OCI-LY3 (cell line): ENCODE measurements at regions not wholly inside any gene's neighbourhood (a gene's known extent, or its start where the extent isn't known, plus 50 kb on each side); places are given as distances from the start of the nearest gene placed in this dataset.

ENCODE experiments used
- EZH2phosphoT487 ChIP-seq: fragments of 200-600 bp; shearing (Covaris generic); IDR thresholded peaks from 2 replicates; pipeline ENCODE4 v1.6.1; 2018; ENCODE audit warnings: antibody characterized with exemption, mixed run types, low read depth
- TF ChIP-seq, protein P1 (sequence below): fragments of 200-600, 300-600 bp; sonication (generic); IDR thresholded peaks from 2 replicates; pipeline ENCODE4 v1.5.1; 2014; ENCODE audit warnings: antibody characterized with exemption, low read length, low read depth

DNA sequence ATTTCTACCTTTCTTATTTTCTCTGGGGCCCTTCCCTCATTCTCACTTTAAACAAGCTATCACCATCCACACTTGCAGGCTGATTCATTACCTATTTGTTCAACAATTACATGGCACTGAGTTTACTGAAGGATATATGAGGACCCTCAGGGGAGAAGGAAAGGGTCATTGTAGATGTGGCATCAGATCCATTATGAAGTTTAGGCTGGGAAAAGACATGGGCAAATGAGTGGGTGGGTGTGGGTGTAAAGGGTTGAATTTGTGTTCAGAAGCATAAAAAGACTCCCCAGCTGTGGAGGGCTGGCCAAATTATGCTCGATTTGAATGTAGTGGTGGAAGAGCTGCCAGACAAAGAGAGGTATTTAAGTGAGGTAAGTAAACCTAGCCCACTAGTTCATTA is 55.9 kb upstream of the MTAP start:
- TF ChIP-seq, protein P1, sequence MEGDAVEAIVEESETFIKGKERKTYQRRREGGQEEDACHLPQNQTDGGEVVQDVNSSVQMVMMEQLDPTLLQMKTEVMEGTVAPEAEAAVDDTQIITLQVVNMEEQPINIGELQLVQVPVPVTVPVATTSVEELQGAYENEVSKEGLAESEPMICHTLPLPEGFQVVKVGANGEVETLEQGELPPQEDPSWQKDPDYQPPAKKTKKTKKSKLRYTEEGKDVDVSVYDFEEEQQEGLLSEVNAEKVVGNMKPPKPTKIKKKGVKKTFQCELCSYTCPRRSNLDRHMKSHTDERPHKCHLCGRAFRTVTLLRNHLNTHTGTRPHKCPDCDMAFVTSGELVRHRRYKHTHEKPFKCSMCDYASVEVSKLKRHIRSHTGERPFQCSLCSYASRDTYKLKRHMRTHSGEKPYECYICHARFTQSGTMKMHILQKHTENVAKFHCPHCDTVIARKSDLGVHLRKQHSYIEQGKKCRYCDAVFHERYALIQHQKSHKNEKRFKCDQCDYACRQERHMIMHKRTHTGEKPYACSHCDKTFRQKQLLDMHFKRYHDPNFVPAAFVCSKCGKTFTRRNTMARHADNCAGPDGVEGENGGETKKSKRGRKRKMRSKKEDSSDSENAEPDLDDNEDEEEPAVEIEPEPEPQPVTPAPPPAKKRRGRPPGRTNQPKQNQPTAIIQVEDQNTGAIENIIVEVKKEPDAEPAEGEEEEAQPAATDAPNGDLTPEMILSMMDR, result no peak
- no peak for TF ChIP-seq EZH2phosphoT487
